Liver (tissue), 8 donors: ENCODE measurements at regions not wholly inside any gene's neighbourhood (a gene's known extent, or its start where the extent isn't known, plus 50 kb on each side); places are given as distances from the start of the nearest gene placed in this dataset.

Experiments
- DNase-seq: peaks from one replicate; pipeline ENCODE4 v3.0.0-alpha.2; 2017; ENCODE audit warnings: low spot score
- H3K27ac ChIP-seq, 2 donors: one replicate each; pipeline ENCODE4 v1.7.0; 2013; ENCODE audit warnings: inconsistent platforms in 2 of 2, low read length in 2 of 2, control low read depth in 1 of 2, low read depth in 1 of 2, mild to moderate bottlenecking in 1 of 2
- H3K27me3 ChIP-seq, 4 donors: one replicate each; pipeline versions ENCODE4 v1.6.1 to v1.7.0; 2013; ENCODE audit warnings: low read length in 3 of 4, inconsistent platforms in 1 of 4, mild to moderate bottlenecking in 1 of 4, moderate library complexity in 1 of 4; ENCODE audit not compliant: control insufficient read depth in 4 of 4, insufficient read depth in 4 of 4
- H3K36me3 ChIP-seq, 4 donors: one replicate each; pipeline versions ENCODE4 v1.6.1 to v1.7.0; 2013; ENCODE audit warnings: low read length in 3 of 4, mild to moderate bottlenecking in 3 of 4, low read depth in 1 of 4, moderate library complexity in 1 of 4; ENCODE audit not compliant: control insufficient read depth in 4 of 4, insufficient read depth in 3 of 4
- H3K4me1 ChIP-seq, 4 donors: one replicate each; pipeline versions ENCODE4 v1.6.1 to v1.7.0; 2013; ENCODE audit warnings: low read length in 3 of 4, mild to moderate bottlenecking in 3 of 4, moderate library complexity in 1 of 4; ENCODE audit not compliant: control insufficient read depth in 4 of 4, insufficient read depth in 4 of 4
- H3K4me3 ChIP-seq, 3 donors: one replicate each; pipeline versions ENCODE4 v1.6.1 to v1.7.0; 2013; ENCODE audit warnings: low read length in 3 of 3, control low read depth in 1 of 3, low read depth in 1 of 3, mild to moderate bottlenecking in 1 of 3
- H3K9ac ChIP-seq, 2 donors: one replicate each; pipeline ENCODE4 v1.7.0; 2013; ENCODE audit warnings: low read length in 2 of 2, mild to moderate bottlenecking in 2 of 2, moderate library complexity in 2 of 2, control low read depth in 1 of 2, low read depth in 1 of 2
- H3K9me3 ChIP-seq, 4 donors: one replicate each; pipeline versions ENCODE4 v1.6.1 to v1.7.0; 2013; ENCODE audit warnings: low read length in 3 of 4; ENCODE audit not compliant: control insufficient read depth in 4 of 4
- ATF3 ChIP-seq: IDR thresholded peaks from 2 replicates; pipeline ENCODE4 v1.6.1; 2016; ENCODE audit warnings: antibody characterized with exemption
- EGR1 ChIP-seq, 2 donors: IDR thresholded peaks; 2 replicates each; pipeline ENCODE4 v1.6.1; 2016 to 2018; ENCODE audit warnings: antibody characterized with exemption in 2 of 2, low read depth in 2 of 2
- FOXA1 ChIP-seq: IDR thresholded peaks from 2 replicates; pipeline ENCODE4 v1.6.1; 2016; ENCODE audit warnings: antibody characterized with exemption
- FOXA2 ChIP-seq: IDR thresholded peaks from 2 replicates; pipeline ENCODE4 v1.6.1; 2016; ENCODE audit warnings: antibody characterized with exemption
- GABPA ChIP-seq, 2 donors: IDR thresholded peaks in 1 of 2; conservative IDR thresholded peaks in 1 of 2; 2 replicates each; pipeline ENCODE4 v1.6.1; 2016; ENCODE audit warnings: antibody characterized with exemption in 2 of 2, mild to moderate bottlenecking in 1 of 2, moderate library complexity in 1 of 2
- HNF4G ChIP-seq: IDR thresholded peaks from 2 replicates; pipeline ENCODE4 v1.6.1; 2016; ENCODE audit warnings: antibody characterized with exemption
- MAX ChIP-seq: IDR thresholded peaks from 2 replicates; pipeline ENCODE4 v1.6.1; 2016; ENCODE audit warnings: antibody characterized with exemption
- NR2F2 ChIP-seq: IDR thresholded peaks from 2 replicates; pipeline ENCODE4 v1.6.1; 2016; ENCODE audit warnings: antibody characterized with exemption
- RAD21 ChIP-seq, 2 donors: IDR thresholded peaks; 2 replicates each; pipeline ENCODE4 v1.6.1; 2016; ENCODE audit warnings: antibody characterized with exemption in 2 of 2, mild to moderate bottlenecking in 2 of 2
- RXRA ChIP-seq, 2 donors: IDR thresholded peaks; 2 replicates each; pipeline ENCODE4 v1.6.1; 2017 to 2018; ENCODE audit warnings: antibody characterized with exemption in 2 of 2, mild to moderate bottlenecking in 1 of 2
- SP1 ChIP-seq: IDR thresholded peaks from 2 replicates; pipeline ENCODE4 v1.6.1; 2018; ENCODE audit warnings: antibody characterized with exemption, mild to moderate bottlenecking
- TAF1 ChIP-seq: conservative IDR thresholded peaks from 2 replicates; pipeline ENCODE4 v1.6.1; 2016; ENCODE audit warnings: antibody characterized with exemption, mild to moderate bottlenecking
- YY1 ChIP-seq: IDR thresholded peaks from 2 replicates; pipeline ENCODE4 v1.6.1; 2016; ENCODE audit warnings: antibody characterized with exemption, mild to moderate bottlenecking
- WGBS: extraction: QIAGEN DNeasy Blood & Tissue Kit; methylation state at CpG from one replicate; pipeline ENCODE4 v1.1.7; 2013; 5-methylcytosine and 5-hydroxymethylcytosine counted together
- TF ChIP-seq, protein P1 (sequence below): IDR thresholded peaks from 2 replicates; pipeline ENCODE4 v1.6.1; 2016; ENCODE audit warnings: antibody characterized with exemption, mild to moderate bottlenecking
- TF ChIP-seq, protein P2 (sequence below): fragments of 150-350 bp; IDR thresholded peaks from 2 replicates; pipeline ENCODE4 v1.5.1; 2017; ENCODE audit warnings: improper control_type of control experiment, low read depth, low read length; ENCODE audit not compliant: missing input control
- TF ChIP-seq, protein P3 (sequence below): IDR thresholded peaks from 2 replicates; pipeline ENCODE4 v1.6.1; 2016; ENCODE audit warnings: antibody characterized with exemption
- donor health status: healthy.
- donor health status: healthy.
- donor health status: healthy.
- donor health status: healthy.
- donor health status: healthy.

GRCh38 chr9:99411068-99411467 is 189.0 kb downstream of the SEC61B start:
- Histone ChIP-seq H3K9ac (no peak overlapping the region), H3K36me3 (no peaks in the 10 kb centered on the region), H3K9me3 (peaks cover 0 to 5% (median 0%) of the 10 kb centered on the region in 4 donors), H3K27ac (no peak overlapping the region), H3K4me3 (no peak overlapping the region), H3K4me1 (no peaks in the 10 kb centered on the region), H3K27me3 (no peaks in the 10 kb centered on the region)
- WGBS, result 49% methylated on average over 1 of the region's 1 CpG
- DNase-seq, result no peak
- TF ChIP-seq RXRA (IDR thresholded peaks at IDR 0.05), result no peak
- no peak for TF ChIP-seq ATF3
- TF ChIP-seq TAF1, result no peak

DNA sequence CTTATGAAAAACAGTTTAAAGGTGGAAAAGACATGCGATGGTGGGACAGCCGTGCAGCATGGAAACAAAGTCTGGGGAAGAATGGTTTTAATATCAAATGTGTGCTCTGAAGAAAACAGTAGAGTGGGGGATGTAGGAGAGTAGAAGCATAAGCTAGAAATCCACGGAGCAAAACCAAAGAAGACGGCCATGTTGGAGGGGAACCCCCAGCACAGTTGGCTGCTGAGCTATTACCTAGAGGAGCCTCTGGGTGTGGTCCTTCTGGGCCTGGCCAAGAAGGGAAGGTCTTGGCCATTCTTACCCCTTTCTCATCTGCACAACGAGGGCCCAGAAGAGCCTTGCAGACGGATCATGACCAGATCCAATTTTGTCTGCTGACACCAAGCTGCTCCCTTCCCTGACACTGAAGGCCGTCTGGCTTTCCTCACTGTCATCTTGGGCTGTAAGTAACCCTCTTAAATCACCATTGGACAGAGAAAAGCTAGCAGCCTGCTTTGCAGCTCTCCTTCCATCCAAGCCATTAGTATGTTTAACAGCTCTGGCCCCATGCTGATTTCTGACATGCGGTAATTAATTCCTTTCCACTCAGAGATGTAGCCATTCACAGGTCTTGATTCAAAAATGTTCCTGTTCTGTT is 189.5 kb downstream of the SEC61B start:
- Histone ChIP-seq H3K27ac (no peak overlapping the region), H3K36me3 (no peaks in the 10 kb centered on the region), H3K9me3 (peaks cover 0 to 5% (median 0%) of the 10 kb centered on the region in 4 donors), H3K9ac (no peak overlapping the region), H3K4me1 (no peaks in the 10 kb centered on the region), H3K4me3 (no peak overlapping the region), H3K27me3 (no peaks in the 10 kb centered on the region)
- WGBS, result 78% methylated on average over 8 of the region's 8 CpGs
- no peak for DNase-seq
- TF ChIP-seq TAF1, result no peak
- TF ChIP-seq RAD21 (IDR thresholded peaks at IDR 0.05), result no peak
- no peak for TF ChIP-seq EGR1 (IDR thresholded peaks at IDR 0.05; ENCODE audit: low read depth in 2 of 2)
- TF ChIP-seq MAX, result no peak
- no peak for TF ChIP-seq RXRA (IDR thresholded peaks at IDR 0.05)
- TF ChIP-seq, protein P1, sequence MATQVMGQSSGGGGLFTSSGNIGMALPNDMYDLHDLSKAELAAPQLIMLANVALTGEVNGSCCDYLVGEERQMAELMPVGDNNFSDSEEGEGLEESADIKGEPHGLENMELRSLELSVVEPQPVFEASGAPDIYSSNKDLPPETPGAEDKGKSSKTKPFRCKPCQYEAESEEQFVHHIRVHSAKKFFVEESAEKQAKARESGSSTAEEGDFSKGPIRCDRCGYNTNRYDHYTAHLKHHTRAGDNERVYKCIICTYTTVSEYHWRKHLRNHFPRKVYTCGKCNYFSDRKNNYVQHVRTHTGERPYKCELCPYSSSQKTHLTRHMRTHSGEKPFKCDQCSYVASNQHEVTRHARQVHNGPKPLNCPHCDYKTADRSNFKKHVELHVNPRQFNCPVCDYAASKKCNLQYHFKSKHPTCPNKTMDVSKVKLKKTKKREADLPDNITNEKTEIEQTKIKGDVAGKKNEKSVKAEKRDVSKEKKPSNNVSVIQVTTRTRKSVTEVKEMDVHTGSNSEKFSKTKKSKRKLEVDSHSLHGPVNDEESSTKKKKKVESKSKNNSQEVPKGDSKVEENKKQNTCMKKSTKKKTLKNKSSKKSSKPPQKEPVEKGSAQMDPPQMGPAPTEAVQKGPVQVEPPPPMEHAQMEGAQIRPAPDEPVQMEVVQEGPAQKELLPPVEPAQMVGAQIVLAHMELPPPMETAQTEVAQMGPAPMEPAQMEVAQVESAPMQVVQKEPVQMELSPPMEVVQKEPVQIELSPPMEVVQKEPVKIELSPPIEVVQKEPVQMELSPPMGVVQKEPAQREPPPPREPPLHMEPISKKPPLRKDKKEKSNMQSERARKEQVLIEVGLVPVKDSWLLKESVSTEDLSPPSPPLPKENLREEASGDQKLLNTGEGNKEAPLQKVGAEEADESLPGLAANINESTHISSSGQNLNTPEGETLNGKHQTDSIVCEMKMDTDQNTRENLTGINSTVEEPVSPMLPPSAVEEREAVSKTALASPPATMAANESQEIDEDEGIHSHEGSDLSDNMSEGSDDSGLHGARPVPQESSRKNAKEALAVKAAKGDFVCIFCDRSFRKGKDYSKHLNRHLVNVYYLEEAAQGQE, result no peak
- TF ChIP-seq SP1, result no peak
- no peak for TF ChIP-seq FOXA1
- TF ChIP-seq, protein P2, sequence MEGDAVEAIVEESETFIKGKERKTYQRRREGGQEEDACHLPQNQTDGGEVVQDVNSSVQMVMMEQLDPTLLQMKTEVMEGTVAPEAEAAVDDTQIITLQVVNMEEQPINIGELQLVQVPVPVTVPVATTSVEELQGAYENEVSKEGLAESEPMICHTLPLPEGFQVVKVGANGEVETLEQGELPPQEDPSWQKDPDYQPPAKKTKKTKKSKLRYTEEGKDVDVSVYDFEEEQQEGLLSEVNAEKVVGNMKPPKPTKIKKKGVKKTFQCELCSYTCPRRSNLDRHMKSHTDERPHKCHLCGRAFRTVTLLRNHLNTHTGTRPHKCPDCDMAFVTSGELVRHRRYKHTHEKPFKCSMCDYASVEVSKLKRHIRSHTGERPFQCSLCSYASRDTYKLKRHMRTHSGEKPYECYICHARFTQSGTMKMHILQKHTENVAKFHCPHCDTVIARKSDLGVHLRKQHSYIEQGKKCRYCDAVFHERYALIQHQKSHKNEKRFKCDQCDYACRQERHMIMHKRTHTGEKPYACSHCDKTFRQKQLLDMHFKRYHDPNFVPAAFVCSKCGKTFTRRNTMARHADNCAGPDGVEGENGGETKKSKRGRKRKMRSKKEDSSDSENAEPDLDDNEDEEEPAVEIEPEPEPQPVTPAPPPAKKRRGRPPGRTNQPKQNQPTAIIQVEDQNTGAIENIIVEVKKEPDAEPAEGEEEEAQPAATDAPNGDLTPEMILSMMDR, result no peak
- no peak for TF ChIP-seq FOXA2

DNA sequence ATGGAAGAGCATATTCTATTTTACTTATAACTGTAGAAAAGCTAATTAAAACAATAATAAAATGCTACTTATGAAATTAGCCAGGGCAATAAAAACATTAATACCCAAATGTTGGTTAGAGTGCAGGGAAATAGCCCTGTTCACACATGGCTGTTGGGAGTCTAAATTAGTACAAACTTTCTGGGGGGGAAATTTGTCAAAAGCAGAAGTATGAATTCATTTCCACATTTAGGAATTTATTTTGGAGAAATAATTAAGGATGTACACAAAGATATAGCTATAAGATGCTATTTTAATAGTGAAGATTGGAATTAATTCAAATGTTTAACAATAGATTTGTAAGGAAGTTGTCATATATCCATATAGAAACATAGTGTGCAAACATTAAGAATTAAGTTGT is 190.5 kb downstream of the SEC61B start:
- no peak for DNase-seq
- Histone ChIP-seq H3K9ac (no peak overlapping the region), H3K9me3 (peaks cover 0 to 5% (median 0%) of the 10 kb centered on the region in 4 donors), H3K27ac (no peak overlapping the region), H3K36me3 (no peaks in the 10 kb centered on the region), H3K4me1 (no peaks in the 10 kb centered on the region), H3K27me3 (no peaks in the 10 kb centered on the region), H3K4me3 (no peak overlapping the region)
- TF ChIP-seq HNF4G (no peak), SP1 (no peak), NR2F2 (no peak), EGR1 (IDR thresholded peaks at IDR 0.05; ENCODE audit: low read depth in 2 of 2) (no peak), GABPA (IDR thresholded peaks at IDR 0.05 in 1 of 2, conservative IDR thresholded peaks at IDR 0.05 in 1 of 2) (no peak), YY1 (no peak), RAD21 (IDR thresholded peaks at IDR 0.05) (no peak)
- TF ChIP-seq, protein P1, result no peak
- TF ChIP-seq, protein P3, sequence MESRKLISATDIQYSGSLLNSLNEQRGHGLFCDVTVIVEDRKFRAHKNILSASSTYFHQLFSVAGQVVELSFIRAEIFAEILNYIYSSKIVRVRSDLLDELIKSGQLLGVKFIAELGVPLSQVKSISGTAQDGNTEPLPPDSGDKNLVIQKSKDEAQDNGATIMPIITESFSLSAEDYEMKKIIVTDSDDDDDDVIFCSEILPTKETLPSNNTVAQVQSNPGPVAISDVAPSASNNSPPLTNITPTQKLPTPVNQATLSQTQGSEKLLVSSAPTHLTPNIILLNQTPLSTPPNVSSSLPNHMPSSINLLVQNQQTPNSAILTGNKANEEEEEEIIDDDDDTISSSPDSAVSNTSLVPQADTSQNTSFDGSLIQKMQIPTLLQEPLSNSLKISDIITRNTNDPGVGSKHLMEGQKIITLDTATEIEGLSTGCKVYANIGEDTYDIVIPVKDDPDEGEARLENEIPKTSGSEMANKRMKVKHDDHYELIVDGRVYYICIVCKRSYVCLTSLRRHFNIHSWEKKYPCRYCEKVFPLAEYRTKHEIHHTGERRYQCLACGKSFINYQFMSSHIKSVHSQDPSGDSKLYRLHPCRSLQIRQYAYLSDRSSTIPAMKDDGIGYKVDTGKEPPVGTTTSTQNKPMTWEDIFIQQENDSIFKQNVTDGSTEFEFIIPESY, result no peak
